KMS-11 (cell line): ENCODE measurements at regions not wholly inside any gene's neighbourhood (a gene's known extent, or its start where the extent isn't known, plus 50 kb on each side); places are given as distances from the start of the nearest gene placed in this dataset.

Experiments
- H2AFZ ChIP-seq: fragments of 200-600 bp; sonication (generic); 2 replicates; pipeline ENCODE4 v1.6.1; 2016; ENCODE audit warnings: antibody characterized with exemption, mixed run types, low read depth
- H3K27ac ChIP-seq: fragments of 200-600 bp; sonication (generic); 2 replicates; pipeline ENCODE4 v1.6.1; 2016; ENCODE audit warnings: mild to moderate bottlenecking, mixed run types
- H3K27me3 ChIP-seq: fragments of 200-600 bp; sonication (generic); 2 replicates; pipeline ENCODE4 v1.6.1; 2017; ENCODE audit warnings: mild to moderate bottlenecking, low read depth, mixed run types, moderate library complexity; ENCODE audit not compliant: insufficient read depth
- H3K36me3 ChIP-seq: fragments of 200-600 bp; sonication (generic); 2 replicates; pipeline ENCODE4 v1.6.1; 2017; ENCODE audit warnings: mild to moderate bottlenecking, mixed run types; ENCODE audit not compliant: insufficient read depth
- H3K4me1 ChIP-seq: fragments of 200-600 bp; sonication (generic); 2 replicates; pipeline ENCODE4 v1.6.1; 2016; ENCODE audit warnings: mild to moderate bottlenecking, low read depth, mixed run types; ENCODE audit not compliant: poor library complexity, severe bottlenecking
- H3K4me2 ChIP-seq: fragments of 200-600 bp; sonication (generic); 2 replicates; pipeline ENCODE4 v1.7.0; 2016; ENCODE audit warnings: mild to moderate bottlenecking, mixed run types
- H3K4me3 ChIP-seq: fragments of 200-600 bp; sonication (generic); IDR thresholded peaks from 2 replicates; pipeline ENCODE4 v1.6.1; 2017; ENCODE audit warnings: low read depth, low read length, mixed read lengths; ENCODE audit not compliant: insufficient read depth
- H3K79me2 ChIP-seq: fragments of 200-600 bp; sonication (generic); 2 replicates; pipeline ENCODE4 v1.6.1; 2016; ENCODE audit warnings: low read depth, mixed run types; ENCODE audit not compliant: insufficient read depth
- H3K9ac ChIP-seq: fragments of 200-600 bp; sonication (generic); 2 replicates; pipeline ENCODE4 v1.6.1; 2016; ENCODE audit warnings: mild to moderate bottlenecking, mixed run types
- H4K20me1 ChIP-seq: fragments of 200-600 bp; sonication (generic); 2 replicates; pipeline ENCODE4 v1.6.1; 2016; ENCODE audit warnings: mild to moderate bottlenecking, mixed run types; ENCODE audit not compliant: insufficient read depth
- CTCF ChIP-seq: fragments of 200-600 bp; sonication (generic); conservative IDR thresholded peaks from 2 replicates; pipeline ENCODE4 v1.6.1; 2017; ENCODE audit warnings: low read depth, mild to moderate bottlenecking, antibody characterized with exemption, low read length, moderate library complexity, mixed read lengths

GRCh38 chr17:72485596-72485995, 364.8 kb downstream of the SOX9 start:
- Histone ChIP-seq H3K79me2 (peaks cover 45% of the 10 kb centered on the region; the same call in 1 of the 2 replicates), H3K4me1 (no peaks in the 10 kb centered on the region)
- no peak for TF ChIP-seq CTCF

GRCh38 chr17:72486806-72487205, 366.0 kb downstream of the SOX9 start:
- H3K27ac ChIP-seq: no peak overlapping the region
- H3K27me3 ChIP-seq: no peaks in the 10 kb centered on the region
- no peak overlapping the region for H3K4me2 ChIP-seq
- no peak overlapping the region for H2AFZ ChIP-seq
- no peaks in the 10 kb centered on the region for H3K4me1 ChIP-seq
- TF ChIP-seq CTCF: no peak
- H4K20me1 ChIP-seq: no peaks in the 10 kb centered on the region
- H3K79me2 ChIP-seq: peaks cover 36% of the 10 kb centered on the region; the same call in 1 of the 2 replicates
- H3K36me3 ChIP-seq: no peaks in the 10 kb centered on the region
- H3K9ac ChIP-seq: no peak overlapping the region
- no peak overlapping the region for H3K4me3 ChIP-seq

More at GRCh38 chr17:72485596-72485995, 364.8 kb downstream of the SOX9 start:
- Histone ChIP-seq H4K20me1 (no peaks in the 10 kb centered on the region), H3K27ac (no peak overlapping the region), H3K36me3 (no peaks in the 10 kb centered on the region), H3K4me2 (no peak overlapping the region), H2AFZ (no peak overlapping the region), H3K9ac (no peak overlapping the region), H3K27me3 (no peaks in the 10 kb centered on the region), H3K4me3 (no peak overlapping the region)

GRCh38 chr17:72487731-72488494, 367.1 kb downstream of the SOX9 start:
- Histone ChIP-seq H3K36me3 (no peaks in the 10 kb centered on the region), H3K27me3 (no peaks in the 10 kb centered on the region), H3K27ac (no peak overlapping the region), H3K79me2 (peaks cover 32% of the 10 kb centered on the region; the same call in 1 of the 2 replicates), H2AFZ (no peak overlapping the region), H3K4me2 (no peak overlapping the region), H3K4me3 (no peak overlapping the region), H3K9ac (no peak overlapping the region), H3K4me1 (no peaks in the 10 kb centered on the region), H4K20me1 (no peaks in the 10 kb centered on the region)
- no peak for TF ChIP-seq CTCF

GRCh38 chr17:72488555-72489271, 367.9 kb downstream of the SOX9 start:
- no peak overlapping the region for H3K4me2 ChIP-seq
- H2AFZ ChIP-seq: no peak overlapping the region
- TF ChIP-seq CTCF: no peak
- H3K9ac ChIP-seq: no peak overlapping the region
- no peaks in the 10 kb centered on the region for H4K20me1 ChIP-seq
- H3K4me3 ChIP-seq: no peak overlapping the region
- H3K4me1 ChIP-seq: no peaks in the 10 kb centered on the region
- H3K27me3 ChIP-seq: no peaks in the 10 kb centered on the region
- no peak overlapping the region for H3K27ac ChIP-seq
- no peaks in the 10 kb centered on the region for H3K36me3 ChIP-seq
- H3K79me2 ChIP-seq: peaks cover 36% of the 10 kb centered on the region; the same call in 1 of the 2 replicates
